PFSK-1 (cell line): ENCODE measurements at regions not wholly inside any gene's neighbourhood (a gene's known extent, or its start where the extent isn't known, plus 50 kb on each side); places are given as distances from the start of the nearest gene placed in this dataset.

Source experiments
- FOXP2 ChIP-seq: optimal IDR thresholded peaks from 2 replicates; pipeline ENCODE3; 2011; ENCODE audit warnings: borderline replicate concordance, control low read depth, inconsistent platforms; ENCODE audit not compliant: insufficient read depth; ENCODE audit errors: extremely low read length, extremely low read depth
- POLR2AphosphoS5 ChIP-seq: IDR thresholded peaks from 2 replicates; pipeline ENCODE4 v1.6.1; 2012; ENCODE audit warnings: low read depth, mild to moderate bottlenecking, control low read depth, low read length, moderate library complexity
- REST ChIP-seq, 2 experiments: IDR thresholded peaks; 2 replicates each; pipeline versions ENCODE4 v1.6.1 to v1.8.0; 2011 to 2012; ENCODE audit warnings: low read depth in 2 of 2, low read length in 2 of 2, control low read depth in 1 of 2, inconsistent platforms in 1 of 2, mild to moderate bottlenecking in 1 of 2, moderate library complexity in 1 of 2; ENCODE audit not compliant: insufficient read depth in 1 of 2
- SIN3A ChIP-seq: IDR thresholded peaks from 2 replicates; pipeline ENCODE4 v1.6.1; 2012; ENCODE audit warnings: mild to moderate bottlenecking, low read length, moderate library complexity, borderline replicate concordance; ENCODE audit not compliant: insufficient read depth
- TAF1 ChIP-seq: IDR thresholded peaks from 2 replicates; pipeline ENCODE4 v1.6.1; 2012; ENCODE audit warnings: low read length, control low read depth, borderline replicate concordance; ENCODE audit not compliant: insufficient read depth

GRCh38 chr4:79206660-79207059, 119.2 kb downstream of the NAA11 start:
- TF ChIP-seq SIN3A (no peak), TAF1 (no peak), REST (IDR thresholded peaks at IDR 0.05; ENCODE audit: insufficient read depth in 1 of 2, low read depth in 2 of 2, low read length in 2 of 2) (no peak), POLR2AphosphoS5 (no peak), FOXP2 (no peak)

GRCh38 chr4:79205121-79205520, 120.7 kb downstream of the NAA11 start:
- TF ChIP-seq SIN3A (no peak), POLR2AphosphoS5 (no peak), TAF1 (no peak), REST (IDR thresholded peaks at IDR 0.05; ENCODE audit: insufficient read depth in 1 of 2, low read depth in 2 of 2, low read length in 2 of 2) (no peak), FOXP2 (no peak)

GRCh38 chr4:79201971-79202370, 123.9 kb downstream of the NAA11 start:
- TF ChIP-seq TAF1 (no peak), POLR2AphosphoS5 (no peak), REST (IDR thresholded peaks at IDR 0.05; ENCODE audit: insufficient read depth in 1 of 2, low read depth in 2 of 2, low read length in 2 of 2) (no peak), SIN3A (no peak), FOXP2 (no peak)

- TF ChIP-seq FOXP2 (no peak), REST (IDR thresholded peaks at IDR 0.05; ENCODE audit: insufficient read depth in 1 of 2, low read depth in 2 of 2, low read length in 2 of 2) (no peak), TAF1 (no peak), SIN3A (no peak), POLR2AphosphoS5 (no peak)
These were observed 126.1 kb downstream of the NAA11 start for GRCh38 chr4:79199743-79200142.

GRCh38 chr4:79198951-79199587, 126.8 kb downstream of the NAA11 start:
- TF ChIP-seq POLR2AphosphoS5, result no peak
- TF ChIP-seq REST (IDR thresholded peaks at IDR 0.05; ENCODE audit: insufficient read depth in 1 of 2, low read depth in 2 of 2, low read length in 2 of 2), result no peak
- TF ChIP-seq TAF1, result no peak
- TF ChIP-seq FOXP2, result no peak
- TF ChIP-seq SIN3A, result no peak
